ENCODE measurements at regions not wholly inside any gene's neighbourhood (a gene's known extent, or its start where the extent isn't known, plus 50 kb on each side); places are given as distances from the start of the nearest gene placed in this dataset.

GRCh38 chr20:10911298-10911697 is 237.5 kb upstream of the JAG1 start:
- no peak for TF ChIP-seq EZH2phosphoT487 (IDR thresholded peaks at IDR 0.05; ENCODE audit: low read length)
- TF ChIP-seq EZH2 (optimal IDR thresholded peaks at IDR 0.05; ENCODE audit: low read depth, low read length) = no peak
